SKM-1 (cell line): ENCODE measurements at regions not wholly inside any gene's neighbourhood (a gene's known extent, or its start where the extent isn't known, plus 50 kb on each side); places are given as distances from the start of the nearest gene placed in this dataset.

Source experiments
- DNase-seq: peaks from one replicate; lab custom pipeline; 2025; ENCODE audit not compliant: unreplicated experiment; lab: John Stamatoyannopoulos, UW

GRCh38 chr1:221408117-221408803 lies 333.6 kb downstream of the DUSP10 start:
- no peak for DNase-seq

GRCh38 chr1:221411283-221411682 lies 330.6 kb downstream of the DUSP10 start:
- DNase-seq = no peak

GRCh38 chr1:221414772-221415539 lies 326.9 kb downstream of the DUSP10 start:
- DNase-seq = no peak

GRCh38 chr1:221415651-221416050 lies 326.2 kb downstream of the DUSP10 start:
- no peak for DNase-seq

GRCh38 chr1:221416142-221416541 lies 325.7 kb downstream of the DUSP10 start:
- DNase-seq = no peak

- no peak for DNase-seq
Measured at GRCh38 chr1:221416723-221417122, 325.2 kb downstream of the DUSP10 start.

GRCh38 chr1:221418346-221418745 lies 323.5 kb downstream of the DUSP10 start:
- DNase-seq = no peak

GRCh38 chr1:221419513-221420095 lies 322.3 kb downstream of the DUSP10 start:
- DNase-seq = no peak

GRCh38 chr1:221429264-221429663 lies 312.6 kb downstream of the DUSP10 start:
- DNase-seq = no peak

GRCh38 chr1:221430152-221430960 lies 311.5 kb downstream of the DUSP10 start:
- no peak for DNase-seq

GRCh38 chr1:221431068-221431651 lies 310.7 kb downstream of the DUSP10 start:
- DNase-seq = no peak

- no peak for DNase-seq
Measured at GRCh38 chr1:221431961-221432360, 309.9 kb downstream of the DUSP10 start.

- peak; percentile 69 for DNase-seq
Measured at GRCh38 chr1:221435504-221435904, 306.4 kb downstream of the DUSP10 start.

GRCh38 chr1:221437171-221437570 lies 304.7 kb downstream of the DUSP10 start:
- no peak for DNase-seq

GRCh38 chr1:221437926-221438325 lies 304.0 kb downstream of the DUSP10 start:
- DNase-seq = no peak

- no peak for DNase-seq
Measured at GRCh38 chr1:221439008-221439746, 302.7 kb downstream of the DUSP10 start.

- no peak for DNase-seq
Measured at GRCh38 chr1:221439747-221440501, 302.0 kb downstream of the DUSP10 start.

GRCh38 chr1:221440658-221441057 lies 301.2 kb downstream of the DUSP10 start:
- peak; percentile 28 for DNase-seq

GRCh38 chr1:221442056-221442455 lies 299.8 kb downstream of the DUSP10 start:
- no peak for DNase-seq

GRCh38 chr1:221444346-221444745 lies 297.5 kb downstream of the DUSP10 start:
- no peak for DNase-seq
